ENCODE measurements at regions not wholly inside any gene's neighbourhood (a gene's known extent, or its start where the extent isn't known, plus 50 kb on each side); places are given as distances from the start of the nearest gene placed in this dataset.
"Not testable (repeated sequence)": the region's sequence is repeated elsewhere in the genome, so short reads cannot be mapped to it uniquely, and the experiment has no call there.

GRCh38 chr6:93833326-93833725 is 414.0 kb upstream of the EPHA7 start:
- not testable (repeated sequence) for TF ChIP-seq POLR2A, CTCF, EP300 (IDR thresholded peaks at IDR 0.05)

All from ovary (tissue), 3 donors.